Thoracic aorta (tissue), 2 donors: ENCODE measurements at regions not wholly inside any gene's neighbourhood (a gene's known extent, or its start where the extent isn't known, plus 50 kb on each side); places are given as distances from the start of the nearest gene placed in this dataset.

Source experiments
- ATAC-seq: fragments of 150-250 bp; one replicate; pipeline ENCODE4 v1.8.0; 2017; ENCODE audit warnings: low read depth; ENCODE audit not compliant: insufficient number of reproducible peaks, low FRiP score
- DNase-seq: peaks from one replicate; pipeline ENCODE4 v3.0.0-alpha.2; 2020; ENCODE audit warnings: low spot score
- H3K27ac ChIP-seq, 2 donors: fragments of 200-600 bp; sonication (generic); 1 replicate in 1 of 2; 2 replicates in 1 of 2; pipeline ENCODE4 v1.5.1; 2016; ENCODE audit warnings: mild to moderate bottlenecking in 2 of 2, moderate library complexity in 2 of 2
- H3K27me3 ChIP-seq: fragments of 200-600 bp; sonication (generic); replicated peaks from 2 replicates; pipeline ENCODE4 v1.6.0; 2016; ENCODE audit warnings: mild to moderate bottlenecking; ENCODE audit not compliant: insufficient read depth
- H3K36me3 ChIP-seq: fragments of 200-600 bp; sonication (generic); one replicate; pipeline ENCODE4 v1.5.1; 2016
- H3K4me1 ChIP-seq, 2 donors: fragments of 200-600 bp; sonication (generic); 1 replicate in 1 of 2; 2 replicates in 1 of 2; pipeline versions ENCODE4 v1.5.1 to v1.6.0; 2016; ENCODE audit warnings: low read depth in 2 of 2, mild to moderate bottlenecking in 1 of 2; ENCODE audit not compliant: control insufficient read depth in 1 of 2
- H3K4me3 ChIP-seq: fragments of 200-600 bp; sonication (generic); 2 replicates; pipeline ENCODE4 v1.5.1; 2016; ENCODE audit warnings: mild to moderate bottlenecking
- H3K9me3 ChIP-seq: fragments of 200-600 bp; sonication (generic); 2 replicates; pipeline ENCODE4 v1.5.1; 2016
- CTCF ChIP-seq: fragments of 200-600 bp; sonication (generic); IDR thresholded peaks from one replicate; pipeline ENCODE4 v1.5.1; 2019; ENCODE audit warnings: antibody characterized with exemption

- DNase-seq, result no peak
- H3K36me3 ChIP-seq, result no peaks in the 10 kb centered on the region
- no peaks in the 10 kb centered on the region for H3K27me3 ChIP-seq
- ATAC-seq, result no peak
- TF ChIP-seq CTCF, result no peak
- H3K4me3 ChIP-seq, result no peak overlapping the region
- no peak overlapping the region for H3K27ac ChIP-seq
- no peaks in the 10 kb centered on the region for H3K9me3 ChIP-seq
- no peaks in the 10 kb centered on the region for H3K4me1 ChIP-seq
These were observed 450.2 kb downstream of the CDH26 start for GRCh38 chr20:60408435-60408834.

GRCh38 chr20:60410618-60411264 lies 452.5 kb downstream of the CDH26 start:
- no peaks in the 10 kb centered on the region for H3K4me1 ChIP-seq
- H3K27ac ChIP-seq, result no peak overlapping the region
- no peak overlapping the region for H3K4me3 ChIP-seq
- no peaks in the 10 kb centered on the region for H3K9me3 ChIP-seq
- no peaks in the 10 kb centered on the region for H3K27me3 ChIP-seq
- DNase-seq (no peak), ATAC-seq (no peak)
- no peaks in the 10 kb centered on the region for H3K36me3 ChIP-seq
- no peak for TF ChIP-seq CTCF

GRCh38 chr20:60411813-60412212 lies 453.6 kb downstream of the CDH26 start:
- Histone ChIP-seq H3K27ac (no peak overlapping the region), H3K4me3 (no peak overlapping the region), H3K36me3 (no peaks in the 10 kb centered on the region), H3K9me3 (no peaks in the 10 kb centered on the region), H3K27me3 (no peaks in the 10 kb centered on the region), H3K4me1 (no peaks in the 10 kb centered on the region)
- DNase-seq (no peak), ATAC-seq (no peak)
- no peak for TF ChIP-seq CTCF

DNA sequence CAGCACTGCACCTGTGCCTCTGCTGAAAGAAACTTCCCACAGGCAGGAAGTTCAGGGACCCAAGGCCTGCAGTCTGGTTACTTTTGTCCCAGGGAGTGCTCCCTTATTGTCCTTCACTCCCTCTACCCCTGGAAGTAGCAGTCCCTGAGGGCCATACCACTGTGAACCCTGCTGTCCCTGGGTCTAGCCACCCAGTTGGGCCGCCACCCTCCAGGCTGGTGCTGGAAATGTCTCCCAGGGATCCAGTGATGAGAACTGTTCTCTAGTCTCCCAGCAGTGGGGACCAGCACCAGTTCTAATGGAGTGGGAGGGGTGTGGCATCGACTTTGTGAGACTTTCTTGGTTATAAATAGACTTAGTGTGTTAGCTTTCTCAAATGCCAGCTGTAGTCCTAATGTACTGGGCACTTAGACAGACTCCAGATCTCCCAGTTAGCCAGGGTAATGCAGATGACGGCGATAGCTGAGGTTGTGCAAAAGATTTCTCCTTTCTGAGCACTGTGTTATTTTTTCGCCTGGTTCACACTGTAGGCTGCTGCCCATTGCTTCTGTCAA lies 462.5 kb downstream of the CDH26 start:
- ATAC-seq, result no peak

GRCh38 chr20:60422848-60423247 lies 464.6 kb downstream of the CDH26 start:
- H3K4me3 ChIP-seq, result no peak overlapping the region
- H3K27me3 ChIP-seq, result no peaks in the 10 kb centered on the region
- ATAC-seq (no peak), DNase-seq (no peak)
- no peak for TF ChIP-seq CTCF
- no peak overlapping the region for H3K27ac ChIP-seq
- H3K36me3 ChIP-seq, result no peaks in the 10 kb centered on the region
- H3K9me3 ChIP-seq, result no peaks in the 10 kb centered on the region
- no peaks in the 10 kb centered on the region for H3K4me1 ChIP-seq

More for the DNA sequence above, 462.5 kb downstream of the CDH26 start:
- H3K9me3 ChIP-seq, result no peaks in the 10 kb centered on the region
- no peak for TF ChIP-seq CTCF
- H3K36me3 ChIP-seq, result no peaks in the 10 kb centered on the region
- DNase-seq, result no peak
- H3K4me3 ChIP-seq, result no peak overlapping the region
- no peak overlapping the region for H3K27ac ChIP-seq
- no peaks in the 10 kb centered on the region for H3K4me1 ChIP-seq
- no peaks in the 10 kb centered on the region for H3K27me3 ChIP-seq
